ENCODE measurements at regions not wholly inside any gene's neighbourhood (a gene's known extent, or its start where the extent isn't known, plus 50 kb on each side); places are given as distances from the start of the nearest gene placed in this dataset.

DNA sequence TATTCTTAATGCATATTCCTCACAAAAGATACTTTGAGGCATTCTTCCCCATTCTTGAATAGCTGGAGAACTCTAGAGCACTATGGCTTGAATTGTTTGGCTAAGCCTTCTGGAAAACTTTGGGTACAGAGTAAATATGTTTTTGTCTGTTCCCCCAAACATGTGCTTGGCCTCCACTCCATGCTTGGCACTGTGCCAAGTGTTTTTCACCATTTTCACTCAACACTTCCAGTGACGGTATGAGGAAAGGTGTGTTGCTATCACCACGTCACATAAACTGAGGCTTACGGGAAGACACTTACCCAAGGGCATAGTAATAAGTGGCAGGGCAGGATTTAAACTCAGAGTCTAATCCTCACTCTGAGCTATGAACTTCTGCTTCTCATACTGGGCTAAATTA is 318.2 kb downstream of the WDR11 start:
- TF ChIP-seq ARNT (IDR thresholded peaks at IDR 0.05), result no peak
- no peak for TF ChIP-seq FOXA1 (IDR thresholded peaks at IDR 0.05)
- no peak for TF ChIP-seq NFRKB (IDR thresholded peaks at IDR 0.05)
- TF ChIP-seq HDGF (IDR thresholded peaks at IDR 0.05; ENCODE audit: borderline replicate concordance), result no peak
- no peak for TF ChIP-seq FOXM1 (IDR thresholded peaks at IDR 0.05; ENCODE audit: borderline replicate concordance)
- TF ChIP-seq ELF4 (IDR thresholded peaks at IDR 0.05), result no peak
- no peak for TF ChIP-seq LEF1 (IDR thresholded peaks at IDR 0.05; ENCODE audit: borderline replicate concordance)
- no peak for TF ChIP-seq SUZ12 (IDR thresholded peaks at IDR 0.05)
- TF ChIP-seq TARDBP (IDR thresholded peaks at IDR 0.05), result no peak
- no peak for TF ChIP-seq SP1 (IDR thresholded peaks at IDR 0.05)
- TF ChIP-seq ZNF384 (IDR thresholded peaks at IDR 0.05), result no peak
- TF ChIP-seq, protein P1, sequence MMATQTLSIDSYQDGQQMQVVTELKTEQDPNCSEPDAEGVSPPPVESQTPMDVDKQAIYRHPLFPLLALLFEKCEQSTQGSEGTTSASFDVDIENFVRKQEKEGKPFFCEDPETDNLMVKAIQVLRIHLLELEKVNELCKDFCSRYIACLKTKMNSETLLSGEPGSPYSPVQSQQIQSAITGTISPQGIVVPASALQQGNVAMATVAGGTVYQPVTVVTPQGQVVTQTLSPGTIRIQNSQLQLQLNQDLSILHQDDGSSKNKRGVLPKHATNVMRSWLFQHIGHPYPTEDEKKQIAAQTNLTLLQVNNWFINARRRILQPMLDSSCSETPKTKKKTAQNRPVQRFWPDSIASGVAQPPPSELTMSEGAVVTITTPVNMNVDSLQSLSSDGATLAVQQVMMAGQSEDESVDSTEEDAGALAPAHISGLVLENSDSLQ (IDR thresholded peaks at IDR 0.05), result no peak
- no peak for TF ChIP-seq FOXK2 (IDR thresholded peaks at IDR 0.05)
- TF ChIP-seq CTBP1 (IDR thresholded peaks at IDR 0.05; ENCODE audit: borderline replicate concordance), result no peak

Data from HEK293T (cell line).